Astrocyte of the cerebellum (primary cell): ENCODE measurements at regions not wholly inside any gene's neighbourhood (a gene's known extent, or its start where the extent isn't known, plus 50 kb on each side); places are given as distances from the start of the nearest gene placed in this dataset.

Experiments used
- DNase-seq: peaks from one replicate; pipeline ENCODE4 v3.0.0-alpha.2; 2011; ENCODE audit warnings: low read depth
- H3K4me3 ChIP-seq: 2 replicates; pipeline ENCODE4 v1.5.1; 2011; ENCODE audit warnings: mild to moderate bottlenecking, low read depth, low read length, moderate library complexity
- in situ Hi-C: cut with HindIII; loops from 2 replicates; pipeline ENCODE4 v1.10.0; 2017; ENCODE audit warnings: low sequenced_read_pairs
- TF ChIP-seq, protein P1 (sequence below): IDR thresholded peaks from 2 replicates; pipeline ENCODE4 v1.5.1; 2012; ENCODE audit warnings: low read length, low read depth, moderate library complexity, mild to moderate bottlenecking; ENCODE audit errors: missing control alignments

DNA sequence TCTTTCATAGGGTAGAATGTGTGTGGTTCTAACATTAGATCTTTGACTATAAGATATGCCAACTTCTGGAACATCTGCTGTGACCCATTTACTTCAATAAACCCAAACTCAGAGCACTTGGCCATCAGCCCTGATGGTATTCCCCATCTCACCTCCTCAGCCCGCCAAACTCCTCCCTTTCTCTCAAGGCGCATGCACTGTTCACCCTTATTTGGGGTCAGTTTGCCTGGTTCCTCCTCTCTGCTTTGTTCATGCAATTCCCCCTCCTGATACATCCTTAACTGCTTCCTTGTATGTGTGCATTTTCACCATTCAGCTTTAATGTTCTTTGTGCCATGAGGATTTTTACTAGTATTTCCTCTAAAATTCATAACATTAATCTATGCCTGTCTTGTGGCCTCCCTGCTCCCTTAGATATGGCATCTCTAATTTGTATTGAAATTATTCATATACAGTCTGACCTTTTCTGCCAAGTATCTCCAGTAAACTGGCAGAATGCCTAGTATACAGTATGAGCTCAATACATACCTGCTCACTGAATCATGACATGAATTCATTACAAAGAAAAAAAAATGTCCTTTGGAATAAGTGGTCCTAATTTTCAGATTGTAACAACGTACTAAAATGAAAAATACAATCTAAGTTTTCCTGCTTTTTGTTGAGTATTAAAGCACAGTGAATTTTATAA, 336.8 kb upstream of the IGFBP3 start:
- DNase-seq, result peak; percentile 79
- in situ Hi-C loops, result no loop called here
- TF ChIP-seq, protein P1, sequence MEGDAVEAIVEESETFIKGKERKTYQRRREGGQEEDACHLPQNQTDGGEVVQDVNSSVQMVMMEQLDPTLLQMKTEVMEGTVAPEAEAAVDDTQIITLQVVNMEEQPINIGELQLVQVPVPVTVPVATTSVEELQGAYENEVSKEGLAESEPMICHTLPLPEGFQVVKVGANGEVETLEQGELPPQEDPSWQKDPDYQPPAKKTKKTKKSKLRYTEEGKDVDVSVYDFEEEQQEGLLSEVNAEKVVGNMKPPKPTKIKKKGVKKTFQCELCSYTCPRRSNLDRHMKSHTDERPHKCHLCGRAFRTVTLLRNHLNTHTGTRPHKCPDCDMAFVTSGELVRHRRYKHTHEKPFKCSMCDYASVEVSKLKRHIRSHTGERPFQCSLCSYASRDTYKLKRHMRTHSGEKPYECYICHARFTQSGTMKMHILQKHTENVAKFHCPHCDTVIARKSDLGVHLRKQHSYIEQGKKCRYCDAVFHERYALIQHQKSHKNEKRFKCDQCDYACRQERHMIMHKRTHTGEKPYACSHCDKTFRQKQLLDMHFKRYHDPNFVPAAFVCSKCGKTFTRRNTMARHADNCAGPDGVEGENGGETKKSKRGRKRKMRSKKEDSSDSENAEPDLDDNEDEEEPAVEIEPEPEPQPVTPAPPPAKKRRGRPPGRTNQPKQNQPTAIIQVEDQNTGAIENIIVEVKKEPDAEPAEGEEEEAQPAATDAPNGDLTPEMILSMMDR, result no peak
- H3K4me3 ChIP-seq, result no peak overlapping the region

DNA sequence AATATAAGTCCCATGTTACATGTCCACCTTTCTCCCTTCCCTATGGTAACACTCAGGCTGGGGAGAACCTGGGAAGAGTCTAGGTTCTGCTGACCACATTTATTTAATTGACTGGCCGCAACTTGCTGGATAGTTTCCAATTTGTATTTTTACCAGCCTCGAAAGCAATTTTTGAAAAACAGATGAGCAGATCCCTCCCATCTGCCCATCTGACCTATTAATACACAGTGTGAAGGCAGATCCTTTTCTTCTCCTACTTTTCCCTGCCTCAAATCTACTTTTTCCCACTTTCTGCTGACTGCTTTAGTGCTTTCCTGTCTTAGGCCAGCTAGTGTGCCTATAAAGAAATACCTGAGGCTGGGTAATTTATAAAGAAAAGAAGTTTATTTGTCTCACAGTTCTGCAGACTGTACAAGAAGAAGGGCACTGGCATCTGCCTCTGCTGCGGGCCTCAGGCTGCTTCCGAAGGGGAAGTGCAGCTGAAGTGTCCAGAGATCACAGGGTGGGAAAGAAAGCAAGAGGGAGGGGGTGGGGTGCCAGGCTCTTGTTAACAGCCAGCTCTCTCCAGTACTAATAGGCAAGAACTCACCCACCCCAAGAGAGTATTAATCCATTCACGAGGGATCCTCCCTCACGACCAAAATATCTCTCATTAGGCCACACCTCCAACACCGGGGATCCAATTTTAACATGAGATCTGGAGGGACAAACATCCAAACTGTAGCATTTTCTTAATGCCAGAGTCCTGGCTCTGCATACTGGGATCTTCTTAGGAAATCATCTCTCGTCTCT, 336.0 kb upstream of the IGFBP3 start:
- in situ Hi-C loops, result no loop called here
- DNase-seq, result peak; percentile 16
- TF ChIP-seq, protein P1, result no peak
- H3K4me3 ChIP-seq, result no peak overlapping the region

DNA sequence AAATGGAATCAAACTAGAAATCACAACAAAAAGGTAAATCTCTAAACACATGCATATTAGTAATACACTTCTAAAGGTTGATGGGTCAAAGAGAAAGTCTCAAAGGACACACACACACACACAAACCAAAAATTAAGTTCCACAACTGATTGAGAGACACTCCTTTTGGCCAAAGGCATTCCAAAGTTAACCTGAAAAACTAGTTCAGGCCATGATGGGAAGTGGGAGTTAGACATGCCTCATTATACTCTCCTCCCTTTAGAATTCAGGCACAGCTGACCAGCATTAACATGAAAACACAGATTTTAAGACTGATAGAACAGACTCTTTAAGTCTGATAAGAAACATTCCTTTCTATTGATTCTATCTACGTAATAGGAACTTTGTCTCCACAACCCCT, 332.4 kb upstream of the IGFBP3 start:
- TF ChIP-seq, protein P1, result no peak
- in situ Hi-C loops, result no loop called here
- no peak overlapping the region for H3K4me3 ChIP-seq
- no peak for DNase-seq

DNA sequence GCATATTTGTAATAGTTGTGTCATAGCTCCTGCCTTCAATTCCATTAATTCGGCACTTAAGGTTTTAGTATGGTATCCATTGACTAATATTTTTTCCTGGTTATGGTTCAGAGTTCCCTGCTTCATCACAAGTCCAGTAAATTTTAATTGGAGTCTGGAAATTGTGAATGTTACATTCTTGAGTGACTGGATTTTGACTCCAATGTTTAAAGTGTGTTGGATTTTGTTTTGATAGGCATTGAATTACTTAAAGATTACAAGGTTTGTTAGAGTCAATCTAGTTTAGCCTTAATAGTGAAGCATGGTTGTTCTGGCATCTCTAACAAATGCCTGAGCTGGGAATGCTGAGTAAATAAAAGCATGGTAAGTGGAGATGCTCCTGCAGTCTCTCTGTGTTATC, 326.6 kb upstream of the IGFBP3 start:
- TF ChIP-seq, protein P1, result no peak
- H3K4me3 ChIP-seq, result no peak overlapping the region
- in situ Hi-C loops, result no loop called here
- DNase-seq, result no peak

DNA sequence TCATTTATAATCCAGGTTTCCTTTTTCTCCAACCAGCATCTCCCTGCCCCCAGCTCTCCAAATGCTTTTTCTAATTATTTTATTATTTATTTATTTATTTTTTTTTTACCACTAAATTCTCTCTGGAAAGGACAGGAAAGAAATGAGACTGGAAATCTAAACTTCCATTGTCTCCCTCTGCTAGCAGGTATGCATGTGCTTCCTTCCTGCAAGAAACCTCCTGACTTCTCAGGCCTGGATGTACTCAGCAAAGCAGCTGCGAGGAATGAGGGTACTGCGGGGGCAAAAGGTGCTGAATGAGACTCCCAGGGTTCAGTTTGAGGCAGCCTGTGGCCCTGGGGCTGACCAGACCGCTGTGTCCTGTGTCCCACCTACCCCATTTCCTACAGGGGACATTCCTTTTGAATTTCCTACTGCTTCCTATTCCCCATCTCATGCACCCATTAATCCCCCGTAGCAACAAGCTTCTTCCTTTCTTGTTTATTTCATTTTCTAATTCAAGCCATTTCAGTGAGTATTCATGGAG, 324.6 kb upstream of the IGFBP3 start:
- H3K4me3 ChIP-seq, result no peak overlapping the region
- in situ Hi-C loops, result no loop called here
- DNase-seq, result no peak
- TF ChIP-seq, protein P1, result no peak

DNA sequence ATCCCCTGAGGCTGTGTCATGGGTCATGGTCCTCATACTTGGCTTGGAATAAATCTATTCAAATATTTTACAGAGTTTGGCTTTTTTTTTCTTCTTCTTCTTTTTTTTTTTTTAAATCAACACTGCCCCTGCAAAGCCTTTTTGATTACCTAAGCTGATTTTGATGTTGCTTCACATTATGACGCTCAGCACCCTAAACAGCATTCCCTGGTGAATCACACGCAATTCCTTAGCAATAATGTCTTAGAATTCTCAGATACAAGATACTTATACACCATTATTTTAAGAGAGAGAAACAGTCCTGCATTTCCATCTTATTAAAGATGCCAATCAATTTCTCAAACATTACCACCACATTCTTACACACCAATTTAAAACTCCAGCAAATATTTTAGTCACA, 323.7 kb upstream of the IGFBP3 start:
- H3K4me3 ChIP-seq, result no peak overlapping the region
- no peak for DNase-seq

More for the DNA sequence above, 323.7 kb upstream of the IGFBP3 start:
- in situ Hi-C loops, result no loop called here
- TF ChIP-seq, protein P1, result no peak
